ENCODE measurements at regions not wholly inside any gene's neighbourhood (a gene's known extent, or its start where the extent isn't known, plus 50 kb on each side); places are given as distances from the start of the nearest gene placed in this dataset.
"Not testable (repeated sequence)": the region's sequence is repeated elsewhere in the genome, so short reads cannot be mapped to it uniquely, and the experiment has no call there.

GRCh38 chr10:36764823-36765222 is 360.6 kb upstream of the ANKRD30A start:
- DNase-seq: no peak

- DNase-seq: no peak
Measured at GRCh38 chr10:36761121-36761520, 364.3 kb upstream of the ANKRD30A start.

GRCh38 chr10:36759141-36759805 is 366.1 kb upstream of the ANKRD30A start:
- DNase-seq: peak; percentile 78

GRCh38 chr10:36748128-36748871 is 377.1 kb upstream of the ANKRD30A start:
- DNase-seq: no peak

GRCh38 chr10:36739884-36740445 is 385.4 kb upstream of the ANKRD30A start:
- no peak for DNase-seq

GRCh38 chr10:36738738-36739431 is 386.5 kb upstream of the ANKRD30A start:
- DNase-seq: no peak

- DNase-seq: no peak
Measured at GRCh38 chr10:36736311-36736710, 389.1 kb upstream of the ANKRD30A start.

- not testable (repeated sequence) for DNase-seq
Measured at GRCh38 chr10:36734590-36734989, 390.8 kb upstream of the ANKRD30A start.

- DNase-seq: no peak
Measured at GRCh38 chr10:36730316-36730715, 395.1 kb upstream of the ANKRD30A start.

GRCh38 chr10:36728626-36729025 is 396.8 kb upstream of the ANKRD30A start:
- DNase-seq: no peak

GRCh38 chr10:36725581-36726520 is 399.5 kb upstream of the ANKRD30A start:
- DNase-seq: peak; percentile 83

- no peak for DNase-seq
Measured at GRCh38 chr10:36722777-36723176, 402.6 kb upstream of the ANKRD30A start.

- no peak for DNase-seq
Measured at GRCh38 chr10:36721871-36722270, 403.5 kb upstream of the ANKRD30A start.

- DNase-seq: peak; percentile 18
Measured at GRCh38 chr10:36720895-36721294, 404.5 kb upstream of the ANKRD30A start.

- DNase-seq: no peak
Measured at GRCh38 chr10:36717118-36717517, 408.3 kb upstream of the ANKRD30A start.

- no peak for DNase-seq
Measured at GRCh38 chr10:36716291-36716690, 409.1 kb upstream of the ANKRD30A start.

- DNase-seq: no peak
Measured at GRCh38 chr10:36712695-36713094, 412.7 kb upstream of the ANKRD30A start.

GRCh38 chr10:36711361-36711760 is 414.0 kb upstream of the ANKRD30A start:
- DNase-seq: no peak

GRCh38 chr10:36704124-36704523 is 421.3 kb upstream of the ANKRD30A start:
- DNase-seq: no peak

GRCh38 chr10:36703179-36703578 is 422.2 kb upstream of the ANKRD30A start:
- DNase-seq: no peak

- no peak for DNase-seq
Measured at GRCh38 chr10:36700123-36700522, 425.3 kb upstream of the ANKRD30A start.

GRCh38 chr10:36692759-36693158 is 432.6 kb upstream of the ANKRD30A start:
- DNase-seq: no peak

All from fibroblast of skin of back (primary cell).